HL-60 (cell line): ENCODE measurements at regions not wholly inside any gene's neighbourhood (a gene's known extent, or its start where the extent isn't known, plus 50 kb on each side); places are given as distances from the start of the nearest gene placed in this dataset.

Source experiments
- DNase-seq, 2 experiments: peaks; one replicate each; pipeline ENCODE4 v3.0.0-alpha.2; 2010 to 2020; ENCODE audit warnings: low read depth in 1 of 2, low spot score in 1 of 2
- H3K27ac ChIP-seq: fragments of 250-450 bp; sonication (Bioruptor Pico); replicated peaks from 2 replicates; pipeline ENCODE4 v1.5.1; 2020; ENCODE audit warnings: mild to moderate bottlenecking, moderate library complexity
- H3K27me3 ChIP-seq: fragments of 250-450 bp; sonication (Bioruptor Pico); 2 replicates; pipeline ENCODE4 v1.5.1; 2021; ENCODE audit warnings: mild to moderate bottlenecking, moderate library complexity; ENCODE audit not compliant: insufficient read depth, poor library complexity, severe bottlenecking
- H3K4me3 ChIP-seq: replicated peaks from 2 replicates; pipeline ENCODE4 v1.5.1; 2011; ENCODE audit warnings: mild to moderate bottlenecking, control low read depth, low read length; ENCODE audit not compliant: insufficient read depth
- CTCF ChIP-seq: IDR thresholded peaks from one replicate; pipeline ENCODE4 v1.5.1; 2011; ENCODE audit warnings: low read length, control low read depth, inconsistent platforms; ENCODE audit not compliant: insufficient read depth
- GABPA ChIP-seq: IDR thresholded peaks from 2 replicates; pipeline ENCODE4 v1.6.1; 2012; ENCODE audit warnings: low read depth
- POLR2AphosphoS5 ChIP-seq: IDR thresholded peaks from 2 replicates; pipeline ENCODE4 v1.6.1; 2012; ENCODE audit warnings: low read depth
- REST ChIP-seq: IDR thresholded peaks from 2 replicates; pipeline ENCODE4 v1.6.1; 2012; ENCODE audit warnings: low read depth; ENCODE audit not compliant: insufficient replicate concordance
- SPI1 ChIP-seq: IDR thresholded peaks from 2 replicates; pipeline ENCODE4 v1.6.1; 2012; ENCODE audit warnings: low read depth, mild to moderate bottlenecking, borderline replicate concordance

GRCh38 chr4:156193800-156194199, 240.1 kb upstream of the CTSO start:
- Histone ChIP-seq H3K4me3 (no peak overlapping the region), H3K27me3 (no peaks in the 10 kb centered on the region), H3K27ac (no peak overlapping the region)
- TF ChIP-seq REST (no peak), GABPA (no peak), SPI1 (no peak), CTCF (no peak), POLR2AphosphoS5 (no peak)
- DNase-seq = no peak

GRCh38 chr4:156193106-156193505, 239.4 kb upstream of the CTSO start:
- Histone ChIP-seq H3K27ac (no peak overlapping the region), H3K27me3 (no peaks in the 10 kb centered on the region), H3K4me3 (no peak overlapping the region)
- TF ChIP-seq REST (no peak), GABPA (no peak), SPI1 (no peak), POLR2AphosphoS5 (no peak), CTCF (no peak)
- no peak for DNase-seq

GRCh38 chr4:156192033-156192432, 238.4 kb upstream of the CTSO start:
- no peak for DNase-seq
- no peak overlapping the region for H3K4me3 ChIP-seq
- TF ChIP-seq POLR2AphosphoS5 = no peak
- TF ChIP-seq GABPA = no peak
- no peak for TF ChIP-seq SPI1
- TF ChIP-seq REST = no peak
- no peak for TF ChIP-seq CTCF
- no peaks in the 10 kb centered on the region for H3K27me3 ChIP-seq
- no peak overlapping the region for H3K27ac ChIP-seq
